IMR-90 (cell line): ENCODE measurements at regions not wholly inside any gene's neighbourhood (a gene's known extent, or its start where the extent isn't known, plus 50 kb on each side); places are given as distances from the start of the nearest gene placed in this dataset.

Experiments used
- ATAC-seq: fragments of 200-7000 bp; cut with Tn5 transposase; 2 replicates; pipeline ENCODE4 v1.9.1; 2020; ENCODE audit warnings: low read depth, mild to moderate bottlenecking, moderate library complexity
- BruUV-seq: library from RNA; stranded (reverse); fragments of 400-500 nt; replicated peaks from 2 replicates; lab custom pipeline; 2021; lab: Mats Ljungman, UMichigan
- CTCF ChIA-PET: fragments of 300-600 bp; formaldehyde crosslinking; extraction: SDS; loops from one replicate; lab custom pipeline; 2021; ENCODE audit warnings: antibody characterized with exemption; lab: Yijun Ruan, JAX
- POLR2A ChIA-PET: fragments of 300-600 bp; sonication (Branson Sonifier 250); formaldehyde crosslinking; loops from one replicate; lab custom pipeline; 2022; ENCODE audit warnings: antibody characterized with exemption; ENCODE audit not compliant: unreplicated experiment; lab: Charles Lee
- DNase-seq: peaks from one replicate; pipeline ENCODE4 v3.0.0; 2013
- H2AFZ ChIP-seq: replicated peaks from 2 replicates; pipeline ENCODE3; 2013; ENCODE audit warnings: low read length, mild to moderate bottlenecking; ENCODE audit not compliant: poor library complexity
- H2AK5ac ChIP-seq: 2 replicates; pipeline ENCODE4 v1.6.1; 2013; ENCODE audit warnings: low read depth, low read length, inconsistent platforms
- H2AK9ac ChIP-seq: replicated peaks from 2 replicates; pipeline ENCODE3; 2013; ENCODE audit warnings: mild to moderate bottlenecking, low read depth, low read length, moderate library complexity; ENCODE audit not compliant: poor library complexity
- H2BK120ac ChIP-seq: 2 replicates; pipeline ENCODE4 v1.6.1; 2013; ENCODE audit warnings: low read depth, low read length, inconsistent platforms
- H2BK15ac ChIP-seq: 3 replicates; pipeline ENCODE4 v1.6.1; 2013; ENCODE audit warnings: low read depth, low read length, inconsistent platforms
- H2BK20ac ChIP-seq: 2 replicates; pipeline ENCODE4 v1.6.1; 2013; ENCODE audit warnings: low read depth, mild to moderate bottlenecking, inconsistent platforms, low read length, moderate library complexity
- H2BK5ac ChIP-seq: 2 replicates; pipeline ENCODE4 v1.6.1; 2013; ENCODE audit warnings: mild to moderate bottlenecking, low read depth, low read length, inconsistent platforms; ENCODE audit not compliant: poor library complexity, severe bottlenecking
- H3K14ac ChIP-seq: replicated peaks from 2 replicates; pipeline ENCODE4 v1.6.1; 2013; ENCODE audit warnings: low read depth, low read length, inconsistent platforms
- H3K18ac ChIP-seq: 2 replicates; pipeline ENCODE4 v1.6.1; 2013; ENCODE audit warnings: low read depth, low read length, control low read depth
- H3K23ac ChIP-seq: 2 replicates; pipeline ENCODE4 v1.6.1; 2013; ENCODE audit warnings: low read depth, low read length, inconsistent platforms
- H3K27ac ChIP-seq: 2 replicates; pipeline ENCODE4 v1.5.1; 2013; ENCODE audit warnings: mild to moderate bottlenecking, control low read depth, low read length; ENCODE audit not compliant: insufficient read depth
- H3K27me3 ChIP-seq: 2 replicates; pipeline ENCODE4 v1.6.1; 2013; ENCODE audit warnings: low read length; ENCODE audit not compliant: control insufficient read depth, insufficient read depth
- H3K36me3 ChIP-seq: 2 replicates; pipeline ENCODE4 v1.6.1; 2013; ENCODE audit warnings: low read length, mixed read lengths; ENCODE audit not compliant: control insufficient read depth, insufficient read depth
- H3K4ac ChIP-seq: 2 replicates; pipeline ENCODE4 v1.6.1; 2013; ENCODE audit warnings: low read depth, low read length, inconsistent platforms
- H3K4me1 ChIP-seq: 2 replicates; pipeline ENCODE4 v1.6.1; 2013; ENCODE audit warnings: low read length, mixed read lengths; ENCODE audit not compliant: control insufficient read depth, insufficient read depth
- H3K4me2 ChIP-seq: 2 replicates; pipeline ENCODE4 v1.6.1; 2013; ENCODE audit warnings: low read depth, mild to moderate bottlenecking, control low read depth, low read length, moderate library complexity
- H3K4me3 ChIP-seq: 2 replicates; pipeline ENCODE4 v1.5.1; 2013; ENCODE audit warnings: low read depth, mild to moderate bottlenecking, control low read depth, low read length, moderate library complexity; ENCODE audit not compliant: insufficient read depth
- H3K56ac ChIP-seq: 2 replicates; pipeline ENCODE4 v1.6.1; 2013; ENCODE audit warnings: low read length, inconsistent platforms; ENCODE audit not compliant: insufficient read depth; ENCODE audit errors: extremely low read depth
- H3K79me1 ChIP-seq, 2 experiments: 2 replicates each; pipeline ENCODE4 v1.6.1; 2013; ENCODE audit warnings: low read length in 2 of 2, inconsistent platforms in 1 of 2, low read depth in 1 of 2
- H3K9ac ChIP-seq: 2 replicates; pipeline ENCODE4 v1.6.1; 2013; ENCODE audit warnings: low read depth, low read length, control low read depth
- H3K9me1 ChIP-seq: 2 replicates; pipeline ENCODE4 v1.6.1; 2013; ENCODE audit warnings: low read length, inconsistent platforms; ENCODE audit not compliant: insufficient read depth
- H3K9me3 ChIP-seq: 2 replicates; pipeline ENCODE4 v1.6.1; 2013; ENCODE audit warnings: low read length; ENCODE audit not compliant: control insufficient read depth, insufficient read depth
- H4K20me1 ChIP-seq: 2 replicates; pipeline ENCODE4 v1.6.1; 2013; ENCODE audit warnings: low read length, inconsistent platforms; ENCODE audit not compliant: insufficient read depth
- H4K5ac ChIP-seq: 2 replicates; pipeline ENCODE4 v1.6.1; 2013; ENCODE audit warnings: mild to moderate bottlenecking, low read depth, low read length, control low read depth
- H4K8ac ChIP-seq, 2 experiments: 2 replicates each; pipeline ENCODE4 v1.6.1; 2013; ENCODE audit warnings: low read depth in 2 of 2, low read length in 2 of 2, control low read depth in 1 of 2, inconsistent platforms in 1 of 2
- H4K91ac ChIP-seq: 2 replicates; pipeline ENCODE4 v1.6.1; 2013; ENCODE audit warnings: low read depth, low read length, inconsistent platforms; ENCODE audit not compliant: insufficient read depth
- BHLHE40 ChIP-seq: fragments of 150-350 bp; IDR thresholded peaks from 2 replicates; pipeline ENCODE4 v1.6.1; 2016; ENCODE audit warnings: mild to moderate bottlenecking, low read depth, low read length
- CEBPB ChIP-seq: IDR thresholded peaks from 2 replicates; pipeline ENCODE4 v1.6.1; 2012; ENCODE audit warnings: low read depth, low read length, improper control_type of control experiment
- CHD1 ChIP-seq: IDR thresholded peaks from 2 replicates; pipeline ENCODE4 v1.6.1; 2012; ENCODE audit warnings: low read depth, low read length, improper control_type of control experiment
- CTCF ChIP-seq: conservative IDR thresholded peaks from 2 replicates; pipeline ENCODE4 v1.5.1; 2012; ENCODE audit warnings: mild to moderate bottlenecking, low read depth, low read length, improper control_type of control experiment
- FOS ChIP-seq: fragments of 150-350 bp; IDR thresholded peaks from 2 replicates; pipeline ENCODE4 v1.6.1; 2016; ENCODE audit warnings: low read depth, low read length
- MAFK ChIP-seq: IDR thresholded peaks from 2 replicates; pipeline ENCODE4 v1.6.1; 2012; ENCODE audit warnings: low read depth, low read length, improper control_type of control experiment
- MAZ ChIP-seq: IDR thresholded peaks from 2 replicates; pipeline ENCODE4 v1.6.1; 2012; ENCODE audit warnings: low read depth, mild to moderate bottlenecking, low read length, improper control_type of control experiment, moderate library complexity, borderline replicate concordance
- MXI1 ChIP-seq: IDR thresholded peaks from 2 replicates; pipeline ENCODE4 v1.6.1; 2012; ENCODE audit warnings: low read depth, mild to moderate bottlenecking, low read length, moderate library complexity, borderline replicate concordance
- NFE2L2 ChIP-seq: fragments of 150-350 bp; IDR thresholded peaks from 2 replicates; pipeline ENCODE4 v1.6.1; 2016; ENCODE audit warnings: low read depth, mild to moderate bottlenecking, low read length
- POLR2A ChIP-seq: IDR thresholded peaks from 2 replicates; pipeline ENCODE4 v1.6.1; 2012; ENCODE audit warnings: mild to moderate bottlenecking, low read depth, low read length
- RAD21 ChIP-seq: IDR thresholded peaks from 2 replicates; pipeline ENCODE4 v1.6.1; 2012; ENCODE audit warnings: low read length, improper control_type of control experiment
- RCOR1 ChIP-seq: IDR thresholded peaks from 2 replicates; pipeline ENCODE4 v1.6.1; 2012; ENCODE audit warnings: mild to moderate bottlenecking, low read length, improper control_type of control experiment; ENCODE audit not compliant: insufficient replicate concordance
- RFX5 ChIP-seq: IDR thresholded peaks from 2 replicates; pipeline ENCODE4 v1.8.0; 2012; ENCODE audit warnings: low read depth, mild to moderate bottlenecking, low read length, moderate library complexity
- SMC3 ChIP-seq: fragments of 150-350 bp; IDR thresholded peaks from 2 replicates; pipeline ENCODE4 v1.6.1; 2016; ENCODE audit warnings: low read depth, mild to moderate bottlenecking, antibody characterized with exemption, low read length, moderate library complexity
- USF2 ChIP-seq: fragments of 150-350 bp; IDR thresholded peaks from 2 replicates; pipeline ENCODE4 v1.6.1; 2017; ENCODE audit warnings: mild to moderate bottlenecking, antibody characterized with exemption, low read length, low read depth
- WGBS, 2 experiments: methylation state at CpG; one replicate each; pipeline versions ENCODE4 v1.1.5 to v1.1.7; 2013; ENCODE audit warnings: missing lambda C conversion rate in 2 of 2; ENCODE audit not compliant: insufficient read length in 1 of 2; ENCODE audit errors: extremely low coverage in 2 of 2; 5-methylcytosine and 5-hydroxymethylcytosine counted together
- dilution Hi-C: fragments of 300-500 bp; cut with HindIII; formaldehyde crosslinking; loops from one replicate; pipeline ENCODE4 v1.14.3; 2018; ENCODE audit warnings: low sequenced_read_pairs; ENCODE audit not compliant: unreplicated experiment
- in situ Hi-C: fragments of 300-500 bp; cut with MboI; formaldehyde crosslinking; loops from 3 replicates; pipeline ENCODE4 v1.14.3; 2019; ENCODE audit warnings: low sequenced_read_pairs, inconsistent platforms, mixed read lengths
- intact Hi-C: fragments of 100-400 bp; cut with micrococcal nuclease; formaldehyde crosslinking; loops from 2 replicates; pipeline ENCODE4 v1.10.0; 2022

- H4K91ac ChIP-seq = no peak overlapping the region
- H2BK5ac ChIP-seq = no peak overlapping the region
- H3K23ac ChIP-seq = no peak overlapping the region
- intact Hi-C loops (loop anchor here (10.0 kb wide), 1 partner anchor 958 kb away; the partner anchor contains the start of gene RFESD), dilution Hi-C loops (no loop called here), in situ Hi-C loops (loop anchor here (10.0 to 25.0 kb wide), 2 partner anchors 560 to 748 kb away; no protein-coding TSS in a partner anchor)
- H3K9me3 ChIP-seq = no peaks in the 10 kb centered on the region
- no peak overlapping the region for H3K14ac ChIP-seq
- no peak overlapping the region for H4K5ac ChIP-seq
- no peak overlapping the region for H3K56ac ChIP-seq
- no peaks in the 10 kb centered on the region for H3K27me3 ChIP-seq
- H3K4me2 ChIP-seq = no peak overlapping the region
- H3K79me1 ChIP-seq = no peaks in the 10 kb centered on the region
- CTCF ChIA-PET = interaction anchor here (1.1 to 2.0 kb wide), 2 partner anchors 12 to 258 kb away, joined by 3 to 7 read pairs; no protein-coding TSS in a partner anchor
- DNase-seq (no peak), ATAC-seq (no peak)
- no peak overlapping the region for H3K18ac ChIP-seq
- no peak overlapping the region for H2BK15ac ChIP-seq
- H3K4me3 ChIP-seq = no peak overlapping the region
- 91% methylated on average over 1 of the region's 4 CpGs; no CpG with 5 or more reads in 1 of the 2 experiments for WGBS, 2 experiments
- H3K4me1 ChIP-seq = no peaks in the 10 kb centered on the region
- H3K9ac ChIP-seq = no peak overlapping the region
- H3K36me3 ChIP-seq = no peaks in the 10 kb centered on the region
- H2AFZ ChIP-seq = no peak overlapping the region
- TF ChIP-seq FOS = no peak
- TF ChIP-seq SMC3 = no peak
- no peak for TF ChIP-seq CHD1
- no peak for TF ChIP-seq MAZ
- no peak for TF ChIP-seq NFE2L2
- TF ChIP-seq CTCF = no peak
- TF ChIP-seq BHLHE40 = no peak
- TF ChIP-seq RCOR1 = no peak
- no peak for TF ChIP-seq RAD21
- no peak for TF ChIP-seq RFX5
- TF ChIP-seq USF2 = no peak
- no peak for TF ChIP-seq MAFK
- no peak for TF ChIP-seq MXI1
- TF ChIP-seq POLR2A = no peak
- TF ChIP-seq CEBPB = no peak
- no TSS peak for BruUV-seq
- H4K20me1 ChIP-seq = no peaks in the 10 kb centered on the region
- no peak overlapping the region for H2AK5ac ChIP-seq
- H3K9me1 ChIP-seq = no peaks in the 10 kb centered on the region
- H4K8ac ChIP-seq = no peak overlapping the region
- H3K4ac ChIP-seq = no peak overlapping the region
- no peak overlapping the region for H2BK120ac ChIP-seq
- H3K27ac ChIP-seq = no peak overlapping the region
- no peak overlapping the region for H2BK20ac ChIP-seq
- H2AK9ac ChIP-seq = no peak overlapping the region
- POLR2A ChIA-PET = interaction anchor here (0.5 kb wide), 1 partner anchor 1829 kb away, joined by 4 read pairs; no protein-coding TSS in a partner anchor
These were observed 59.4 kb upstream of the CAST start for GRCh38 chr5:96602776-96603175.
